DMS153 treated with DMSO at 0.1 percent for 48 hours (cell line): ENCODE measurements at regions not wholly inside any gene's neighbourhood (a gene's known extent, or its start where the extent isn't known, plus 50 kb on each side); places are given as distances from the start of the nearest gene placed in this dataset.

Source experiments
- DNase-seq: peaks from one replicate; lab custom pipeline; 2025; ENCODE audit not compliant: unreplicated experiment; lab: John Stamatoyannopoulos, UW

DNA sequence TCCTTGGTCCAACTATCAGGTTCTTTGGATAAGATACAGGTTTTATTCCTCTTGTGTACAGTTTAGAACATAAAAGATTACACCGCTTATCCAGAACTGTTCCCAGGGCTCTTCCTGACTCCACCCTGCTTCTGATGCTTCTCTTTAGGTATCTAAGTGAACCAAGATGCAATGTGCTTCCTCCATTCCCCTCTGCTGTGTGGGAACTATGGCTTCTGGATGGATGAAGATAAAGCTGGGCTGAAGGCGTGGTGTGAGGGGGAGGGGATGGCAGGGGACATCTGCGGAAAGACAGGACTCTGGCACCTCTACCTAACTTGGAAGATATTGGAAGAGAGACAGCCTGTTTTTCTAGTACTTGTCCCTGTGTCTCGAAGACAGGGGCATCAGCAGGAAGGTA is 209.9 kb upstream of the TBX20 start:
- DNase-seq, result peak; percentile 17

DNA sequence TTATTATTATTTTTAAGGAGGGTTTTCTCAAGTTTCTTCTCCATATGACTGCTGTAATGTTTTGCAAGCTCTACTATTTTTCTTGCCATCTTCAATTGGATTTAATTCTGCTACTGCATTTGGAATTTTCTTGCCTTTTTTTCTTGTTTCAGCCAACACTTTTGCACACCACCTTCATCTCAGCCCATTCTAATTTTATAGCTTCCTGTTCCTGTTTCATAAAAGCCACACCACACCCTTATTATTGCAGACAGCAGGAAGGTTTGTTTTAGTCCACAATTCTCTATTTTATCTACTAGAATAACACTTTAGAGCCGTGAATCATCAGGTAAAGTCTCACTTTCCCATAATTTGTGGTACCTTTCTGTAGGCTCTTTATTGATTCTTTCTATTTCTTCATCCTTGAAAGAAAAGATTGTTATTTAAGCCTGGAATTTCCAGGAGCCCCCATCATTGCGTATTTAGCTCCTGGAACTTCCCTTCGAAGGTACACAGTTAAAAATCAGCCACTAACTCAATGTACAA is 209.3 kb upstream of the TBX20 start:
- DNase-seq, result no peak

- no peak for DNase-seq
These were observed 200.9 kb upstream of the TBX20 start for GRCh38 chr7:35454575-35455385.

GRCh38 chr7:35450456-35451214 is 196.7 kb upstream of the TBX20 start:
- no peak for DNase-seq

DNA sequence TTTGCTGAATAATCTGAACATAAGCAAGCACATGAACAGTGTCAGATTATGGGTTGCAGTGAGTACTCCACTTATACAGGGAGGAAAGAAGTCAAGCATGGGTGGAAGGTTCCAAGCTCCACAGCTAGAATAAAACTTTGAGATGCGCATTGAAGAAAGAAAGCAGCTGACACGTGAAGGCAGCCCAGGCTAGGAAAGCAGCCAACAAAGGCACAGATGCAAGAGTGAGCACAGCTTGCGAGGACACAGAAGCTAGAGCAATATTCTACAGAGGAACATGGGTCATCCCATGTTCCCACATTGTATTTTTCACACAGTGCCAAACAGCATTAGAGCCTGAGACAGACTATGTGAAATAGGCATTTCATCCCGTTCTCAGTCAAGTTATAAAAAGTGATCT is 194.6 kb upstream of the TBX20 start:
- no peak for DNase-seq

GRCh38 chr7:35446091-35446490 is 192.2 kb upstream of the TBX20 start:
- no peak for DNase-seq

- no peak for DNase-seq
These were observed 183.8 kb upstream of the TBX20 start for GRCh38 chr7:35437619-35438275.

- DNase-seq, result no peak
These were observed 182.6 kb upstream of the TBX20 start for GRCh38 chr7:35436452-35436851.

GRCh38 chr7:35430547-35431153 is 176.8 kb upstream of the TBX20 start:
- no peak for DNase-seq

- DNase-seq, result peak; percentile 21
These were observed 171.1 kb upstream of the TBX20 start for GRCh38 chr7:35424869-35425495.

DNA sequence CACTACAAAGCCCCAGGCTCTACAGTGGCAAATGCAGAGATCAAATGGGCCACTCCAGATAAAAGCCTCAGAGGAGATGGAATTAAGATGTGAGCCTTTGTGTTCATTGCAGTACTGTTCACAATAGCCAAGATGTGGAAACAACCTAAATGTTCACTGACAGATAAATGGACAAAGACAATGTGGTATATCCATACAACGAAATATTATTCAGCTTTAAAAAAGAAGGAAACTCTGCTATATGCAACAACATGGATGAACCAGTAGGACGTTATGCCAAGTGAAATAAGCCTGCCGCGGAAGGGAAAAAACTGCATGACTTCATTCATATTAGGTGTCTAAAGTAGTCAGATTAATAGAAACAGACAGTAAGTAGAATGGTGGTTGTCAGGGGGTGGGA is 170.5 kb upstream of the TBX20 start:
- no peak for DNase-seq

GRCh38 chr7:35422715-35423114 is 168.8 kb upstream of the TBX20 start:
- no peak for DNase-seq

DNA sequence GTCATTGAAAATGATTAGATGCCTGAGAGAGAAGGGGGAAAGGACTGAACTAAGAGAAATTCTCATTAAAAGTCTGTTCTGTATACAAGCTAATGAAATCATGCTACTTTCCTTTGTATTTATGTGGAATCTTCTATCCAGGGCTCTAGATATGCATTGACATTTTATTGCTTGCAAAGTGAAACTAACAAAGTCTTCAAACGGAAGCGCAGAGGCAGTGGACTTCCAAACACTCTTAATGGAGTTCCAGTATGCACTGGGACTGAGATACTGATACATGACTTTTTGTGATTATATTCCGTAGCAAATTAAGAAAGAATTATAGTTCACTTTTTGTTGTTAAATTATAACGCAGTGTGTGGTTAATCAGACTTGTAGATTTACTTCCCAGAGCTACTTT is 166.8 kb upstream of the TBX20 start:
- DNase-seq, result no peak

DNA sequence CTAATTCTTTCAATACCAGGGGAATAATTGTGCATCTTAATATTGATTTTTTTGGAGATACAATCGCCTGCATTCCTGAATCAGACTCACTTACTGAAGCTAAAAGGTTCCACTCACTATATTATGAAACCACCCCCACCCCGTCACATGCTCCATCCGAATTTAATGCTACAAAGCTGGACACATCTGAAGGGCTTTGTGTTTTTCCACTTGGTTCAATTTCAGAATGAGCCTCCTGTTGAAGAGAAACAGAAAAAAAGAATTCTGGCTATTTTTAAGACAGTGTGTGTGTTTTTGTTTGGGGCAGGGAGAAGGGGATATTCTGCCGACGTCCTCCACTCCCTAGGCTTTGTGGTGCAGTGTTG is 165.5 kb upstream of the TBX20 start:
- no peak for DNase-seq

- DNase-seq, result no peak
These were observed 165.0 kb upstream of the TBX20 start for GRCh38 chr7:35418716-35419390.

DNA sequence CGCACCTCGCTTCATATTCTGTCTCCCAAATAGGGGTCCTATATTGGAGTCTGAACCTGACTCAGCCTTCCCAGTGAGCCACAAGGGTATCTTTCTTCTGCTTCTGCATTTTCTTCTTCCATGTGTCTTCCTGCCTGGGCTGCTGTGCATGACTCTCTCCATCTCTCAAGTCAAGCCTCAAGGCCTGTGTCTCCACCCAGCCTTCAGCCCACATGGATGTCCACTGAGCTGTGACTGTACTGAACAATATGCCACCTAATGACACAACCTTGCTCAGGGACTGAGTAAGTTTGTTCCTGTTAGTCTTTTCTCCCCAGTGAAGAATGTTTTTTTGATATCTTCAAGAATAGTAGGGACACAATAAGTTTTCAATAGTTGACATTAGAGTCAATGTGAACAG is 162.7 kb upstream of the TBX20 start:
- no peak for DNase-seq

DNA sequence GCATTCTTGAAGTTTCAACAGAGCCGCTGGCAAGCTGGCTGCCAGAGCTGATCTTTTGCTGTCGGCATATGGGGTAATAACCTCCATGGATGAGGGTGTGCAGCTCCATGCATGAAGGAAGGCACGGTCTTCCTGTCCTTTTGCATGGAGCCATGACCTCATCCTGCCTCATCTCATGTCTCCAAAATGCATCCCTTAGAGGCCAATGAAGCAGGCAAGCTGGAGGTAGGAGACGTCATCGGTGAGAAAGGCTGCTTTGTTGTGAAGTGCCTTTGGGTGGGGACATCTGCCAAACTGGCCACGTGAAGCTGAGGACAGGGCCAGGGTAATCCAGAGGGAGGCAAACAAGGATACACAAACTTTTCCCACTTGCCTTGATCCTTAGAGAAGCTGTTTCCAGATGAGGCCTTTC is 161.5 kb upstream of the TBX20 start:
- DNase-seq, result no peak

DNA sequence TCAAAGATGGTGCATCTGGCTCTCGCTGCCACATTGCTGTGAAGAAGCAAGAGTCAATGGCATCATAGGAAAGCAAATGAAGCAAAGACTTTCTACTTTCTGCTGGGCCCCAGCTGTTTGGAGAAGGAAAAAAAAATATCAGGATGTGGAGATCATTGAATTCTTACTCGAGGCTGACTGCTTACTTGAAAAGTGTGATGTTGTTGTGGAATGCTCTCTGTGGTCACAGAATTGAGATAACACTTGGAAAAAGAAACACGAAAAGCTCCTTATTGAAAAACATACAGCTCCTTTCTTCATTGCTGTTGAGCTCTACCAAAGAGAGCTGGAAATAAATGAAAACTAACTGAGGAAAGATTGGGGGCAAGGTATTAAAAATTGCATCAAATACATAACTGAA is 157.4 kb upstream of the TBX20 start:
- no peak for DNase-seq

DNA sequence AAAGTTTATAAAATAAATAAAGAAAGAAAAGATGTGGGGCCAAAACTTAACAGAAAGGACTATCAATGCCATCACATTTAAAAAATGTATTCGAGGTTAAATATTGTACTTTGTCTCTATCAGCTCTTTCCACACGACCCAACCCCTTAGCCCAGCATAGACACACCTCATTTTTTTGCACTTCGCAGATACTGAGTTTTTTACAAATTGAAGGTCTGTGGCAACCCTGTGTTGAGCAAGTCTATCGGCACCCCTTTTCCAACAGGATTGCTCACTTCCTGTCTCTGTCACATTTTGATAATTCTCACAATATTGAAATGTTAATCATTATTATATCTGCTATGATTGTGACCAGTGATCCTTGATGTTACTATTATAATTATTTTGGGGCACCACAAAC is 151.6 kb upstream of the TBX20 start:
- DNase-seq, result no peak

- no peak for DNase-seq
These were observed 147.4 kb upstream of the TBX20 start for GRCh38 chr7:35401217-35401879.
